IMR-90 (cell line): ENCODE measurements at regions not wholly inside any gene's neighbourhood (a gene's known extent, or its start where the extent isn't known, plus 50 kb on each side); places are given as distances from the start of the nearest gene placed in this dataset.

Experiments used
- ATAC-seq: fragments of 200-7000 bp; cut with Tn5 transposase; 2 replicates; pipeline ENCODE4 v1.9.1; 2020; ENCODE audit warnings: low read depth, mild to moderate bottlenecking, moderate library complexity
- BruUV-seq: library from RNA; stranded (reverse); fragments of 400-500 nt; replicated peaks from 2 replicates; lab custom pipeline; 2021; lab: Mats Ljungman, UMichigan
- CTCF ChIA-PET: fragments of 300-600 bp; formaldehyde crosslinking; extraction: SDS; loops from one replicate; lab custom pipeline; 2021; ENCODE audit warnings: antibody characterized with exemption; lab: Yijun Ruan, JAX
- POLR2A ChIA-PET: fragments of 300-600 bp; sonication (Branson Sonifier 250); formaldehyde crosslinking; loops from one replicate; lab custom pipeline; 2022; ENCODE audit warnings: antibody characterized with exemption; ENCODE audit not compliant: unreplicated experiment; lab: Charles Lee
- DNase-seq: peaks from one replicate; pipeline ENCODE4 v3.0.0; 2013
- H2AFZ ChIP-seq: replicated peaks from 2 replicates; pipeline ENCODE3; 2013; ENCODE audit warnings: low read length, mild to moderate bottlenecking; ENCODE audit not compliant: poor library complexity
- H2AK5ac ChIP-seq: 2 replicates; pipeline ENCODE4 v1.6.1; 2013; ENCODE audit warnings: low read depth, low read length, inconsistent platforms
- H2AK9ac ChIP-seq: replicated peaks from 2 replicates; pipeline ENCODE3; 2013; ENCODE audit warnings: mild to moderate bottlenecking, low read depth, low read length, moderate library complexity; ENCODE audit not compliant: poor library complexity
- H2BK120ac ChIP-seq: 2 replicates; pipeline ENCODE4 v1.6.1; 2013; ENCODE audit warnings: low read depth, low read length, inconsistent platforms
- H2BK15ac ChIP-seq: 3 replicates; pipeline ENCODE4 v1.6.1; 2013; ENCODE audit warnings: low read depth, low read length, inconsistent platforms
- H2BK20ac ChIP-seq: 2 replicates; pipeline ENCODE4 v1.6.1; 2013; ENCODE audit warnings: low read depth, mild to moderate bottlenecking, inconsistent platforms, low read length, moderate library complexity
- H2BK5ac ChIP-seq: 2 replicates; pipeline ENCODE4 v1.6.1; 2013; ENCODE audit warnings: mild to moderate bottlenecking, low read depth, low read length, inconsistent platforms; ENCODE audit not compliant: poor library complexity, severe bottlenecking
- H3K14ac ChIP-seq: replicated peaks from 2 replicates; pipeline ENCODE4 v1.6.1; 2013; ENCODE audit warnings: low read depth, low read length, inconsistent platforms
- H3K18ac ChIP-seq: 2 replicates; pipeline ENCODE4 v1.6.1; 2013; ENCODE audit warnings: low read depth, low read length, control low read depth
- H3K23ac ChIP-seq: 2 replicates; pipeline ENCODE4 v1.6.1; 2013; ENCODE audit warnings: low read depth, low read length, inconsistent platforms
- H3K27ac ChIP-seq: 2 replicates; pipeline ENCODE4 v1.5.1; 2013; ENCODE audit warnings: mild to moderate bottlenecking, control low read depth, low read length; ENCODE audit not compliant: insufficient read depth
- H3K27me3 ChIP-seq: 2 replicates; pipeline ENCODE4 v1.6.1; 2013; ENCODE audit warnings: low read length; ENCODE audit not compliant: control insufficient read depth, insufficient read depth
- H3K36me3 ChIP-seq: 2 replicates; pipeline ENCODE4 v1.6.1; 2013; ENCODE audit warnings: low read length, mixed read lengths; ENCODE audit not compliant: control insufficient read depth, insufficient read depth
- H3K4ac ChIP-seq: 2 replicates; pipeline ENCODE4 v1.6.1; 2013; ENCODE audit warnings: low read depth, low read length, inconsistent platforms
- H3K4me1 ChIP-seq: 2 replicates; pipeline ENCODE4 v1.6.1; 2013; ENCODE audit warnings: low read length, mixed read lengths; ENCODE audit not compliant: control insufficient read depth, insufficient read depth
- H3K4me2 ChIP-seq: 2 replicates; pipeline ENCODE4 v1.6.1; 2013; ENCODE audit warnings: low read depth, mild to moderate bottlenecking, control low read depth, low read length, moderate library complexity
- H3K4me3 ChIP-seq: 2 replicates; pipeline ENCODE4 v1.5.1; 2013; ENCODE audit warnings: low read depth, mild to moderate bottlenecking, control low read depth, low read length, moderate library complexity; ENCODE audit not compliant: insufficient read depth
- H3K56ac ChIP-seq: 2 replicates; pipeline ENCODE4 v1.6.1; 2013; ENCODE audit warnings: low read length, inconsistent platforms; ENCODE audit not compliant: insufficient read depth; ENCODE audit errors: extremely low read depth
- H3K79me1 ChIP-seq, 2 experiments: 2 replicates each; pipeline ENCODE4 v1.6.1; 2013; ENCODE audit warnings: low read length in 2 of 2, inconsistent platforms in 1 of 2, low read depth in 1 of 2
- H3K9ac ChIP-seq: 2 replicates; pipeline ENCODE4 v1.6.1; 2013; ENCODE audit warnings: low read depth, low read length, control low read depth
- H3K9me1 ChIP-seq: 2 replicates; pipeline ENCODE4 v1.6.1; 2013; ENCODE audit warnings: low read length, inconsistent platforms; ENCODE audit not compliant: insufficient read depth
- H3K9me3 ChIP-seq: 2 replicates; pipeline ENCODE4 v1.6.1; 2013; ENCODE audit warnings: low read length; ENCODE audit not compliant: control insufficient read depth, insufficient read depth
- H4K20me1 ChIP-seq: 2 replicates; pipeline ENCODE4 v1.6.1; 2013; ENCODE audit warnings: low read length, inconsistent platforms; ENCODE audit not compliant: insufficient read depth
- H4K5ac ChIP-seq: 2 replicates; pipeline ENCODE4 v1.6.1; 2013; ENCODE audit warnings: mild to moderate bottlenecking, low read depth, low read length, control low read depth
- H4K8ac ChIP-seq, 2 experiments: 2 replicates each; pipeline ENCODE4 v1.6.1; 2013; ENCODE audit warnings: low read depth in 2 of 2, low read length in 2 of 2, control low read depth in 1 of 2, inconsistent platforms in 1 of 2
- H4K91ac ChIP-seq: 2 replicates; pipeline ENCODE4 v1.6.1; 2013; ENCODE audit warnings: low read depth, low read length, inconsistent platforms; ENCODE audit not compliant: insufficient read depth
- BHLHE40 ChIP-seq: fragments of 150-350 bp; IDR thresholded peaks from 2 replicates; pipeline ENCODE4 v1.6.1; 2016; ENCODE audit warnings: mild to moderate bottlenecking, low read depth, low read length
- CHD1 ChIP-seq: IDR thresholded peaks from 2 replicates; pipeline ENCODE4 v1.6.1; 2012; ENCODE audit warnings: low read depth, low read length, improper control_type of control experiment
- FOS ChIP-seq: fragments of 150-350 bp; IDR thresholded peaks from 2 replicates; pipeline ENCODE4 v1.6.1; 2016; ENCODE audit warnings: low read depth, low read length
- MXI1 ChIP-seq: IDR thresholded peaks from 2 replicates; pipeline ENCODE4 v1.6.1; 2012; ENCODE audit warnings: low read depth, mild to moderate bottlenecking, low read length, moderate library complexity, borderline replicate concordance
- POLR2A ChIP-seq: IDR thresholded peaks from 2 replicates; pipeline ENCODE4 v1.6.1; 2012; ENCODE audit warnings: mild to moderate bottlenecking, low read depth, low read length
- RAD21 ChIP-seq: IDR thresholded peaks from 2 replicates; pipeline ENCODE4 v1.6.1; 2012; ENCODE audit warnings: low read length, improper control_type of control experiment
- RCOR1 ChIP-seq: IDR thresholded peaks from 2 replicates; pipeline ENCODE4 v1.6.1; 2012; ENCODE audit warnings: mild to moderate bottlenecking, low read length, improper control_type of control experiment; ENCODE audit not compliant: insufficient replicate concordance
- RFX5 ChIP-seq: IDR thresholded peaks from 2 replicates; pipeline ENCODE4 v1.8.0; 2012; ENCODE audit warnings: low read depth, mild to moderate bottlenecking, low read length, moderate library complexity
- SMC3 ChIP-seq: fragments of 150-350 bp; IDR thresholded peaks from 2 replicates; pipeline ENCODE4 v1.6.1; 2016; ENCODE audit warnings: low read depth, mild to moderate bottlenecking, antibody characterized with exemption, low read length, moderate library complexity
- USF2 ChIP-seq: fragments of 150-350 bp; IDR thresholded peaks from 2 replicates; pipeline ENCODE4 v1.6.1; 2017; ENCODE audit warnings: mild to moderate bottlenecking, antibody characterized with exemption, low read length, low read depth
- WGBS, 2 experiments: methylation state at CpG; one replicate each; pipeline versions ENCODE4 v1.1.5 to v1.1.7; 2013; ENCODE audit warnings: missing lambda C conversion rate in 2 of 2; ENCODE audit not compliant: insufficient read length in 1 of 2; ENCODE audit errors: extremely low coverage in 2 of 2; 5-methylcytosine and 5-hydroxymethylcytosine counted together
- dilution Hi-C: fragments of 300-500 bp; cut with HindIII; formaldehyde crosslinking; loops from one replicate; pipeline ENCODE4 v1.14.3; 2018; ENCODE audit warnings: low sequenced_read_pairs; ENCODE audit not compliant: unreplicated experiment
- in situ Hi-C: fragments of 300-500 bp; cut with MboI; formaldehyde crosslinking; loops from 3 replicates; pipeline ENCODE4 v1.14.3; 2019; ENCODE audit warnings: low sequenced_read_pairs, inconsistent platforms, mixed read lengths
- intact Hi-C: fragments of 100-400 bp; cut with micrococcal nuclease; formaldehyde crosslinking; loops from 2 replicates; pipeline ENCODE4 v1.10.0; 2022

- Histone ChIP-seq H3K27me3 (no peaks in the 10 kb centered on the region), H3K79me1 (no peaks in the 10 kb centered on the region), H4K5ac (no peak overlapping the region), H2AK5ac (no peak overlapping the region), H2BK15ac (no peak overlapping the region), H3K14ac (no peak overlapping the region), H2BK5ac (no peak overlapping the region), H3K27ac (no peak overlapping the region), H3K56ac (no peak overlapping the region), H2BK20ac (no peak overlapping the region), H4K91ac (no peak overlapping the region), H3K4ac (no peak overlapping the region), H2AK9ac (no peak overlapping the region), H2BK120ac (no peak overlapping the region), H3K18ac (no peak overlapping the region), H3K9me3 (peaks cover 5% of the 10 kb centered on the region; the same call in 1 of the 2 replicates), H4K8ac (no peak overlapping the region), H3K4me2 (no peak overlapping the region), H2AFZ (no peak overlapping the region), H4K20me1 (no peaks in the 10 kb centered on the region), H3K4me3 (no peak overlapping the region), H3K4me1 (no peaks in the 10 kb centered on the region), H3K23ac (no peak overlapping the region), H3K9ac (no peak overlapping the region), H3K9me1 (no peaks in the 10 kb centered on the region), H3K36me3 (no peaks in the 10 kb centered on the region)
- intact Hi-C loops (no loop called here), in situ Hi-C loops (no loop called here), dilution Hi-C loops (no loop called here)
- POLR2A ChIA-PET, result no interaction called here
- no TSS peak for BruUV-seq
- CTCF ChIA-PET, result no interaction called here
- ATAC-seq (no peak), DNase-seq (no peak)
- TF ChIP-seq MXI1 (no peak), RAD21 (no peak), FOS (no peak), SMC3 (no peak), RFX5 (no peak), BHLHE40 (no peak), USF2 (no peak), RCOR1 (no peak), CHD1 (no peak), POLR2A (no peak)
- WGBS, 2 experiments, result no CpG with 5 or more reads among the region's 3 CpGs
Observed at GRCh38 chr19:27828829-27829228, 1384.1 kb downstream of the UQCRFS1 start.
